IPS-18a (cell line): ENCODE measurements at regions not wholly inside any gene's neighbourhood (a gene's known extent, or its start where the extent isn't known, plus 50 kb on each side); places are given as distances from the start of the nearest gene placed in this dataset.

Source experiments
- H3K27ac ChIP-seq: one replicate; pipeline ENCODE4 v1.5.1; 2013; ENCODE audit warnings: low read length
- H3K27me3 ChIP-seq: one replicate; pipeline ENCODE4 v1.6.1; 2013; ENCODE audit warnings: mild to moderate bottlenecking, low read length; ENCODE audit not compliant: control insufficient read depth, insufficient read depth
- H3K36me3 ChIP-seq: one replicate; pipeline ENCODE4 v1.6.1; 2013; ENCODE audit warnings: low read depth, low read length; ENCODE audit not compliant: control insufficient read depth
- H3K4me1 ChIP-seq: one replicate; pipeline ENCODE4 v1.6.1; 2013; ENCODE audit warnings: low read depth, low read length; ENCODE audit not compliant: control insufficient read depth
- H3K4me3 ChIP-seq: one replicate; pipeline ENCODE4 v1.5.1; 2013; ENCODE audit warnings: low read length
- H3K9ac ChIP-seq: one replicate; pipeline ENCODE4 v1.6.1; 2013; ENCODE audit warnings: mild to moderate bottlenecking, low read length, moderate library complexity
- H3K9me3 ChIP-seq: one replicate; pipeline ENCODE4 v1.6.1; 2013; ENCODE audit warnings: low read depth, low read length; ENCODE audit not compliant: control insufficient read depth

GRCh38 chr3:40649346-40649745, 124.6 kb downstream of the ZNF621 start:
- H3K9me3 ChIP-seq: no peaks in the 10 kb centered on the region
- H3K36me3 ChIP-seq: no peaks in the 10 kb centered on the region
- H3K4me3 ChIP-seq: no peak overlapping the region
- no peaks in the 10 kb centered on the region for H3K4me1 ChIP-seq
- H3K27me3 ChIP-seq: no peaks in the 10 kb centered on the region
- no peak overlapping the region for H3K27ac ChIP-seq
- no peak overlapping the region for H3K9ac ChIP-seq

DNA sequence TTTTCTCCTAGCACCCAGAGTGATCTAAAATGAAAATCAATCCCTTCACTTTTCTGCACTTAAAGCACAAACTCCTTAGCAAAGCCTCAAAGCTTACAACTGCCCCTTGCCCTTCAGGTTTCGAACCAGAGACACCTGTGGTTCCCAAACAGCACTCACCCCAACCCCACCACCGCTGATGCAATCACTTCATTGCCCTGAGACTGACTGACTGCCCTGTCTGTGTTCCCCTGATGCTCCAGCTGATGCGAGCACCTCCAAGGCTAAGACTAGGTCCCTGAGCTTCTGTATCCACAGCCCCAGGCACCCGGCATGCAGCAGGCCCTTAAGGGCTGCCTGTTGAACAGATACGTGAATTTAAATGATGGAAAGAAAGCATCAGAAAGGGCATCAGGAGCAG, 127.3 kb downstream of the ZNF621 start:
- Histone ChIP-seq H3K9me3 (no peaks in the 10 kb centered on the region), H3K9ac (no peak overlapping the region), H3K27me3 (no peaks in the 10 kb centered on the region), H3K36me3 (no peaks in the 10 kb centered on the region), H3K4me1 (no peaks in the 10 kb centered on the region), H3K4me3 (no peak overlapping the region), H3K27ac (no peak overlapping the region)

GRCh38 chr3:40653001-40653400, 128.2 kb downstream of the ZNF621 start:
- Histone ChIP-seq H3K9me3 (no peaks in the 10 kb centered on the region), H3K27me3 (no peaks in the 10 kb centered on the region), H3K9ac (no peak overlapping the region), H3K27ac (no peak overlapping the region), H3K36me3 (no peaks in the 10 kb centered on the region), H3K4me3 (no peak overlapping the region), H3K4me1 (no peaks in the 10 kb centered on the region)

DNA sequence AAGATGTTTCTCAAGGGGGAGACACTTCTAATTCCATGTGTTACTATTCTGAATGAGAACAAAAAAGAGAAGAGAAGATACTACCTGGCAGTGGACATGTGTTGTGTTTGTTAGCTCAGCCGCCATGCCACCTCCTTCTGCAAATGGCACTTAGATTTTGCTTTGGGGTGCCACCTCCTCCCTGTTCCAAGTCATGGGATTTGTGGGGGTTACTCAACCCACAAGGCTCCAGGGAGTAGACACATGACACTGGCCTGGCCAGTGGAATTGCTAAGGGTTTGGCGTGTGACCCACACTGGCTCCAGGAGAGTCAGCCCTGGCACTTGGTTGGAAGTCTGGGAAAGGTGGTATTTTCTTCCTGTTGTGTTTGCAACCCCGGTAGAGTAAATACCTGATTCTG, 129.1 kb downstream of the ZNF621 start:
- no peaks in the 10 kb centered on the region for H3K9me3 ChIP-seq
- no peak overlapping the region for H3K9ac ChIP-seq
- no peaks in the 10 kb centered on the region for H3K36me3 ChIP-seq
- no peaks in the 10 kb centered on the region for H3K27me3 ChIP-seq
- no peak overlapping the region for H3K4me3 ChIP-seq
- no peaks in the 10 kb centered on the region for H3K4me1 ChIP-seq
- no peak overlapping the region for H3K27ac ChIP-seq

DNA sequence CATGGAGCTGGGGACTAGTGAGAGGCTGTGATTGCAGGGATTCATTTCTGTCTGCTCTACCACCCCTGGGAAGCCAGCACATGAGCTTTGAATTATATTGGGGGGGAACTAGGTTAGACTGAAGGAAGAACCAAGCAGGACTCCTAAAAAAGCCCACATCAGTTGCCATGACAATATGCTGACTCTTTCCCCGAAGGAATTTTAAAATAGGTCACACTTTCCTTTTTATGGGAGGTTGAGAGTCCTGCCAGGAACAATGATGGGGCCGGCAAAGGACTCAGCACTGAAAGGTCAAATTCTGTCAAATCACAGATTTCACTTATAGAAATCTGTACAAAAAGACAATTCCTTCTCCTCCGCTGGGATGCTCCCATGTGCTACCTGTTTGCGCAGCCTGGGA, 130.8 kb downstream of the ZNF621 start:
- Histone ChIP-seq H3K9me3 (no peaks in the 10 kb centered on the region), H3K9ac (no peak overlapping the region), H3K4me1 (no peaks in the 10 kb centered on the region), H3K27me3 (no peaks in the 10 kb centered on the region), H3K36me3 (no peaks in the 10 kb centered on the region), H3K4me3 (no peak overlapping the region), H3K27ac (no peak overlapping the region)

GRCh38 chr3:40657623-40658022, 132.9 kb downstream of the ZNF621 start:
- Histone ChIP-seq H3K27ac (no peak overlapping the region), H3K27me3 (no peaks in the 10 kb centered on the region), H3K36me3 (no peaks in the 10 kb centered on the region), H3K4me1 (no peaks in the 10 kb centered on the region), H3K9ac (no peak overlapping the region), H3K9me3 (no peaks in the 10 kb centered on the region), H3K4me3 (no peak overlapping the region)

GRCh38 chr3:40658305-40658704, 133.5 kb downstream of the ZNF621 start:
- Histone ChIP-seq H3K36me3 (no peaks in the 10 kb centered on the region), H3K9ac (no peak overlapping the region), H3K4me3 (no peak overlapping the region), H3K27ac (no peak overlapping the region), H3K27me3 (no peaks in the 10 kb centered on the region), H3K4me1 (no peaks in the 10 kb centered on the region), H3K9me3 (no peaks in the 10 kb centered on the region)

GRCh38 chr3:40660554-40660953, 135.8 kb downstream of the ZNF621 start:
- Histone ChIP-seq H3K9me3 (no peaks in the 10 kb centered on the region), H3K4me1 (no peaks in the 10 kb centered on the region), H3K27me3 (no peaks in the 10 kb centered on the region), H3K36me3 (no peaks in the 10 kb centered on the region), H3K4me3 (no peak overlapping the region), H3K9ac (no peak overlapping the region), H3K27ac (no peak overlapping the region)

GRCh38 chr3:40661284-40661683, 136.5 kb downstream of the ZNF621 start:
- no peaks in the 10 kb centered on the region for H3K36me3 ChIP-seq
- H3K27me3 ChIP-seq: no peaks in the 10 kb centered on the region
- no peak overlapping the region for H3K27ac ChIP-seq
- no peak overlapping the region for H3K9ac ChIP-seq
- no peak overlapping the region for H3K4me3 ChIP-seq
- no peaks in the 10 kb centered on the region for H3K9me3 ChIP-seq
- no peaks in the 10 kb centered on the region for H3K4me1 ChIP-seq

- Histone ChIP-seq H3K36me3 (no peaks in the 10 kb centered on the region), H3K4me1 (no peaks in the 10 kb centered on the region), H3K4me3 (no peak overlapping the region), H3K9me3 (no peaks in the 10 kb centered on the region), H3K27ac (no peak overlapping the region), H3K9ac (no peak overlapping the region), H3K27me3 (no peaks in the 10 kb centered on the region)
Observed at GRCh38 chr3:40663280-40663679, 138.5 kb downstream of the ZNF621 start.

- Histone ChIP-seq H3K27ac (no peak overlapping the region), H3K36me3 (no peaks in the 10 kb centered on the region), H3K4me3 (no peak overlapping the region), H3K9me3 (no peaks in the 10 kb centered on the region), H3K27me3 (no peaks in the 10 kb centered on the region), H3K9ac (no peak overlapping the region), H3K4me1 (no peaks in the 10 kb centered on the region)
Observed at GRCh38 chr3:40669176-40669575, 144.4 kb downstream of the ZNF621 start.

DNA sequence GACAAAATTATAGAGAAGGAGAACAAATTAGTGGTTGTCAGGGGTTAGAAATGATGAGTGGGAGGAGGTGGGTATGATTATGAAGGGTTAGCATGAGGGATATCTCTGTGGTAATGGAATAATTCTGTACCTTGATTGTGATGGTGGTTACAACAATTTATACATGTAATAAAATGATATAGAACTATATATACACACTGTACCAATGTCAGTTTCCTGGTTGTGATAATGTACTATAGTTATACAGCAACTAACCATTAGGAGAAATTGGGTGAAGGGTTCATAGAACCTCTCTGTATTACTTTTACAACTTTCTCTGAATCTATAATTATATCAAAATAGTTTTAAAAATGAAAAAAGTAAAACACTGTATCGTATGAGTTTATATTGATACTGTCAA, 148.1 kb downstream of the ZNF621 start:
- Histone ChIP-seq H3K9me3 (no peaks in the 10 kb centered on the region), H3K9ac (no peak overlapping the region), H3K36me3 (no peaks in the 10 kb centered on the region), H3K4me1 (peaks cover 6% of the 10 kb centered on the region), H3K4me3 (no peak overlapping the region), H3K27me3 (no peaks in the 10 kb centered on the region), H3K27ac (no peak overlapping the region)
